Stimulated activated CD4-positive, alpha-beta T cell treated with anti-CD3 and anti-CD28 coated beads, Interleukin-1b, Interleukin-23, amount 100 ng/mL, for 24 hours (primary cell): ENCODE measurements at regions not wholly inside any gene's neighbourhood (a gene's known extent, or its start where the extent isn't known, plus 50 kb on each side); places are given as distances from the start of the nearest gene placed in this dataset.
"Not testable (repeated sequence)": the region's sequence is repeated elsewhere in the genome, so short reads cannot be mapped to it uniquely, and the experiment has no call there.

ENCODE experiments used
- DNase-seq, 4 experiments: peaks; one replicate each; pipeline ENCODE4 v3.0.0-alpha.2; 2020; ENCODE audit warnings: low read depth in 4 of 4, low spot score in 1 of 4

- DNase-seq = no peak
Observed at GRCh38 chr10:121265360-121266123, 332.7 kb downstream of the FGFR2 start.

DNA sequence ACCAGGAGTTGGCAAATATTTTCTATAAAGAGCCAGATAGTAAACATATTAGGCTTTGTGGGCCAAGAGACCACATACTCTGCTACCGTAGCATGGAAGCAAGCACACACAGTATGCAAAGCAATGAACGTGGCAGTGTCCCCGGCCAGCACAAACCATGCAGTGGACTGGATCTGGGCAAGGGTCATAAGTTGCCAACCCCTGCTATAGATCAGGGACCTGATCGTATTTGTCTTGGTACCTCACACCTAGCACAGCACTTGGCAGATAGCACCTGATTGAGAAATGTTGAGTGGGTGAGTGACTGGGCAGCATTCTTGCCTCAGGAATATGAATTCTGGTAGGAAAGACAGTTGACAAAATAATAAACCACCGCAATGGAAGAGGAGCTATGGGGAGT lies 331.9 kb downstream of the FGFR2 start:
- no peak for DNase-seq

DNA sequence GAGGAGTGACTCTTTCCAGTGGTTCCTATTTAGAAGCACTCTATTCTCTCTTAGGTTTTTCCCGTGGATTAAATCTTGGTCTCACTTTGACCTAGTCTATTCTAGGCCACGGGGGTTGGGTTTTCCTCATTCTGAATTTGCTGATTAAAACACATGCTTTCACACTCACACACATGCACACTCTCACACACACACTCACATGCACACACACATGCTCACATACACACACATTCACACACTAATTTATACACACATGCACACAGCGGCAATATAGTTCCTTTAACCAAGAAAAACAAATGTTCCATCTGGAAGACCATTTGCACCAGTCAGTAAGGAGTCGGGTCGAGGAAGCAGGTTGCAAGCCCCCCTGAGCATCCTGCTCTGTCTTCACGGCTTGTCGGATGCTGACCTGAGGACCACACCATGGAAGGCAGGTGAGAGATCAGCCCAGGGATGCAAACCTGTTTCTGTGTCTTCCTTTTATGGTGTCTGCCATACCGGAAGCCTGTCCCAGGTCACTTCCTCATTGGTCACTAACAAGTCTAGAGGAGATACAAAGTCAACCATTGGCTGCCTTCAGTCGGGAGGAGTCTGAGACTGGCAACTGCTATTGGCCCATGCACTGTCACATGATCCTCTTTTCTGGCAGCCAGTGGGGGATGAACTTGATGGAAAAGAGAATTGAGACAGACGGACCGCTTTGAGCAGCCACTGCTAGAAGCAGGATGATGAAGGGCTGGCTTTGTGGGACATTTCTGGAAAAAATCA lies 330.8 kb downstream of the FGFR2 start:
- DNase-seq = no peak

DNA sequence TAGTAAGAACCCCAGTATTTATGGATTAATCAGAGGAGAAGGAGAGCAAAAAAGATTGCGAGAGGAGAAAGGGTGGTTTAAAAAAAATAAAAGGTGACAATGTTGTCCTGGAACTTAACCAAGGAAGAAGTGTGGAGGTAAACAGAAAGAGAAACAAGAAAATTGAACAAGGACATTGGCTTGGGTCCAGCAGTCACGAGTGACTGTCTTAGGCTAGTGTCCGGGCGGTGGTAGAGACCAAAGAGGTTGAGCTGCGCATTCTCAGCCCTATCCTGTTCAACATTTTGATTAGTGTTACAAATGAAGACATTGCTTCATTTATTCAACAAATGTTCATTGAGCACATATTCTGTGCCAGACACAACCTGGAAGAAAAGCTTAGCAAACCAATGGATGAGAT lies 329.9 kb downstream of the FGFR2 start:
- DNase-seq = no peak

DNA sequence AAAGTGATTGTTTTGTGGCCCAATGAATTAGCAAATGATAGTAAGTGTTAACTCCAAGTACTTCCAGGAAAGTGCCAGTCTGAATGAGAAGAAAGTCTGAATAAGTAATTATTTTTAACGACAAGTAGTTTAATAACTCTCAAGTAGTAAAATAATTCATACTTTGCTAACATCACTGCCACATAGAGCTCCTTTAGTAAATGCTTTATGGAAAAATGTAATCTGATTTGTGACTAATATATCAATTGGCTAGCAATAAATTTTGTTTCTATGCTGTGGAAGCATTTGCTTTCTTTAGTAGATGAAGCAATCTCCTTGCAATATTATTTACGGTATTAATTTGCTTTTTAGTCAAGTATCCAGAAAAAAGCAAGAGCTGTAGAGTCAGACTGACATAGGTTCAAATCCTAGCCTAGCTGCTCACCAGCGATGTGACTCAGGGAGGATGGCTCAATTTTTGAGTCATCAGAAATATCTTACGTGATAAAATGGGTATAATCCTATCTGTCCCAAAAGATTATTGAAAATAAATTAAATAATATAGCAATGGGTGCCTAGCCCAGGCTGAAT lies 329.3 kb downstream of the FGFR2 start:
- no peak for DNase-seq

DNA sequence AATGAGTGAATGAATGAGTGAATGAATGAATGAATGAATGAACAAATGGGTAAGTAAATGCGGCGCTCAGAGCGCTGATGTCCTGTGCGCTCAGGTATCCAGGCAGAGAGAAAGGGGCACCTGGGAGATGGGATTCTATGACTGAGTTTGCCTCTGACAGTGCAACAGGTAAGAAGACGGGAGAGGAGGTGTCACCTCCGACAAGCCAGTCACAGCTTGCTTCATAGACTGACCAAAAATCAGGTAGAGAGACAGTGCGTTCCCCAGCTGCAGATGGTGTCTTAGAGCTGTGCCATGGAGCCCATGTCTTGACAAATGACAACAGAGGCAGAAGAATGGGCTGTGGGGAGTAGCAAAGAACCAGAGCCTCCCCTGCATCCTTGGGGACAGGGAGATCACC lies 327.3 kb downstream of the FGFR2 start:
- no peak for DNase-seq

DNA sequence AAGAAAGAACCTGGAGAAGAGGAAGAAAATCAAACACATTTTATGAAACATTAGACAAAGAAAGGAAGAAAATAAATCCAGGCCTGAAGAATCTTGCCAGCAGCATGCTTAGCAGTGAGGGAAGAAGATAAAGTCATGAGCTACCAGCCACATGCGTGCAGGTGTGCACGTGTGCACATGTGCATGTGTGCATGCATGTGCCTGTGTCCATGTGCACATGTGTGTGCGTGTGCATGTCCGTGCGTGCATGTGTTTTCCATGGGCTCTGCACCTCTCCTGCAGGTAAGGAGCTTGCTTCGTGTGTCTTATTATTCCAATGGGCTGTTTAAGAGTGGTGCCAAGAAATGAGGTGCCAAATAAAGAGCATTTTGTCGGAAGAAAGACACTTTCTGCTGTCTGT lies 322.2 kb downstream of the FGFR2 start:
- DNase-seq = no peak

DNA sequence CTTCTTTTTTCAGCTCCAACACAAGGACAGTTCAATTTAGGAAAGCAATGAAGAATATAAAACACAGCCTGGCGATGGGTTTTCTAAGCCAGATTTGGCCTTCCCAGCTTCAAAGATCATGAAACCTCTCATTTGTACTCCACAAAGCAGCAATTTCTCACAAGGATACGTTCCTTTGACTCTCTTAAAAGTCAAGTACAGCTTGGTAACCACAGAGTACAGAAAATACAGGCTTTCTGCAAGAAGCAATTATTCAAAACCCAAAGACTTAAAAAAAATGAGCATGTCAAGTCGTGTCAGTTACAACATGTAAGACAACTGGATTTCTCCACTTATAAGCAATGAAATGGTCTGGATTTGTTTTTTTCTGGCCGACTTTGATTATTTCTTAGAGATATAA lies 321.4 kb downstream of the FGFR2 start:
- DNase-seq = no peak

GRCh38 chr10:121278386-121278785 lies 319.9 kb downstream of the FGFR2 start:
- DNase-seq = not testable (repeated sequence)

- no peak for DNase-seq
Observed at GRCh38 chr10:121281576-121281975, 316.7 kb downstream of the FGFR2 start.

GRCh38 chr10:121282264-121282663 lies 316.0 kb downstream of the FGFR2 start:
- no peak for DNase-seq

DNA sequence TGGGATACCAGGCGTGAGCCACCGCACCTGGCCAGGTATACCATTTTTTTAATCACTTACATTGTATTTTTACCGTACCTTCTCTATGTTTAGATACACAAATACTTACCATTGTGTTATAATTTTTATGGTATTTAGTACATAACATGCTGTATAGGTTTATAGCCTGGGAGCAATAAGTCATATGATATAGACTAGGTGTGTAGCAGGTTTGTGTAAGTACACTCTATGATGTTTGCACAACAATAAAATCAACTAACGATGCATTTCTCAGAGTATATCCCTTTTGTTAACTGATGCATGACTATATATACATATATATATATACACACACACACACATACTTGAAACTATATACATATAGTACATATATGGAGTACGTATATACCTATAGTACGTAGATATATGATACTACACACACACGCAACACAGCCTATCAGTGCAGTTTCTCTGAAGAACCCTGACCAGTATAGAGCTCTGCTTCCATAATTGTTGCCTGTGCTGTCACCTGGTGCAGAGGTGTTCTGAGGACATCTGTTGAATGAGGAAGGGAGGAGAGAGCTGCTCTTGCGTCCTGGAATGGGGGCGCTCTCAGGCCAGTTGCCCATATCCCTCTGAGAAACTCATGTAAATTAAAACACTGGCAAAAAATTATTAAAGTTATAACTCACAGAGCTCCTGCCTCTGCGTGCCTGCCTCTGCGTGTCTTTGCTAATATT lies 315.3 kb downstream of the FGFR2 start:
- no peak for DNase-seq

DNA sequence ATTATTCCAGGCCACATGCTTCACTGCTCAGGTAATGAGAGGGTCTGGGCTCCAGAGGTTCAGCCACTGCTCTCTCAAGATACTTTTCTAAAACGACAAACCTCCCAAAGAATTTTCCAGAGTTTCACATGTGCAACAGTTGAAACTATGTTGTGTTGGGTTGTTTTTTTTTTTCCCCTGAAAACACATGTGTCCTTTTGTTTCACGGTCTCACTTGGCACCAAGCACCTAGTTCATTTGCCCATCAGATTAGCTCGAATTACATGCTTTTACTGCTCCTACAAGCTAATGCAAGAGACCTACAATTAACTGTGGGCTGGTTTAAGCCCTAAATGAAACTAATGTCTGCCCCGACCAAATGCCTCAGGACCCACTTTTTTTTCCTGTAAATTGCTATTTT lies 313.3 kb downstream of the FGFR2 start:
- no peak for DNase-seq

- DNase-seq = no peak
Observed at GRCh38 chr10:121285406-121286196, 312.6 kb downstream of the FGFR2 start.

DNA sequence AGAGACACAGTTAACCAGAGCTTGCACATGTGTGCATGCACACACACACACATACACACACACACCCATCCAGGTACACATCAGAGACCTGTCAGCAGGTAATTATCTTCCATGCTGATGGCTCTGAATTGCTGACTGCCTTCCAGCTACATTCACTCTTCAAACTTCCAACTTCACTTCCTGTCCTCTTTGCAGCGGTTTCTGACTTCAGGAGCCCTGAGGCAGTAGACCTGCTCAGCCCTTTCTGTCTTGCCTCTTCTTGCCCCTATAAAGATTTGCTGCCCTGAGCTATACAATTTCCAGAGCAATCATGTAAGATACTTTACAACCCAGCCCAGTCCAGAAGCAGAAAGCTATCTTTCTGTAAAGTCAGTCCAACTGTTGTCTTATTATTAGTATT lies 310.2 kb downstream of the FGFR2 start:
- DNase-seq = no peak

- DNase-seq = no peak
Observed at GRCh38 chr10:121288864-121289661, 309.2 kb downstream of the FGFR2 start.

DNA sequence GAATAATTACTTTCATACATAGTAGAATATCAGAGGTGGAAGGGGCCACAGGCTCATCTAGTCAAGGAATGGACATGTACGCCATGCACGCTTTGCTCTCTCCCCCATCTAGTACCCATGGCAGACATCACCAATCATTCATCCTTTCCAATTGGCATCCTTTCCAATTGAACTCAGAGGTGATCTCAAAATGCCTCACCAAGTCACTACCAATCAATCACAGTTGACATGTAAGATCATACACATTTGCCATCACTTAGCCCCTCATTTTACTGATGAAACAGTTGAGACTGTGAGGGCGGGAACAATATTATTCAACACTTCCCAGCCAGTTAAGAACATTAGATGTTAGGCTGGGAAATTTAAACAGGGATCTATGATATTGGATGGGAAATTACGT lies 308.4 kb downstream of the FGFR2 start:
- no peak for DNase-seq

- DNase-seq = no peak
Observed at GRCh38 chr10:121290674-121291073, 307.6 kb downstream of the FGFR2 start.

- no peak for DNase-seq
Observed at GRCh38 chr10:121291376-121291775, 306.9 kb downstream of the FGFR2 start.

GRCh38 chr10:121291823-121292222 lies 306.4 kb downstream of the FGFR2 start:
- DNase-seq = no peak
